HG03097 (cell line): ENCODE measurements at regions not wholly inside any gene's neighbourhood (a gene's known extent, or its start where the extent isn't known, plus 50 kb on each side); places are given as distances from the start of the nearest gene placed in this dataset.
"Not testable (repeated sequence)": the region's sequence is repeated elsewhere in the genome, so short reads cannot be mapped to it uniquely, and the experiment has no call there.

ENCODE experiments used
- ATAC-seq: cut with Tn5 transposase; IDR thresholded peaks from one replicate; pipeline ENCODE4 v1.9.1; 2021; ENCODE audit not compliant: unreplicated experiment, low FRiP score

DNA sequence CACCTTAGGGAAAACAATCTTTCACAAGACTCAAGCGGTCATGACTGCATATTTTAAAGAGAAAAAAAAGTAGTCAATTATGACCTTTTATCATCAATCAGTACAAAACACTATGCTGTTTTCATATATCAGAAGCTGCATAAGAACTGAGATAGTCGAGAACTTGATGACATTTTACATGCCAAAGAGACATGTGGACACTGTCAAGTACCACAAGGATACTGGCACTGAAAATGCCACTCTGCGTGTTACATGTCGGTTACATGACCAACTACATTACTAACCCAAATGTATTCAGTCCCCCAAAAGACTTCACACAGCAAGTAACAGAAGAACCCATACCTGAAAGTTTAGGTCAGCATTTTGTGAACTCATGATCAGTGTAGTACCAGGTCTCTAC, 975.0 kb upstream of the ADGRL4 start:
- ATAC-seq = no peak

DNA sequence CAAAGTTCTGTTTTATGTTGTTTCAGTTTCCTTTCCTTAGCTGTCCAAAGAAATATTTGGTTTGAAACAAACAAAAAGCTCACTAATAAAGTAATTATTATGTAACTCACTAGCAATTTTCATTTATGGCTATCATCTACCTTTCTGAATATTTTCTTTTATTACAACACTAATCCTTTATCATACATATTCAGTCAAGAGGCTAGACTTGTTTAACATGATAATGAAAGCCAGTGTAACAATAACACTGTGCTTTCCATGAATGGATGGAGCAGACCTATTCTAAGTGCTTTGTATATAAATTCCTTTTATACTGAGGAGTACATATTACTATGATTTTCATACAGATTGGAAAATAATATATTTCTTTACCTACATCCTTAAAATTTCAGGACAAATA, 972.8 kb upstream of the ADGRL4 start:
- ATAC-seq = no peak

DNA sequence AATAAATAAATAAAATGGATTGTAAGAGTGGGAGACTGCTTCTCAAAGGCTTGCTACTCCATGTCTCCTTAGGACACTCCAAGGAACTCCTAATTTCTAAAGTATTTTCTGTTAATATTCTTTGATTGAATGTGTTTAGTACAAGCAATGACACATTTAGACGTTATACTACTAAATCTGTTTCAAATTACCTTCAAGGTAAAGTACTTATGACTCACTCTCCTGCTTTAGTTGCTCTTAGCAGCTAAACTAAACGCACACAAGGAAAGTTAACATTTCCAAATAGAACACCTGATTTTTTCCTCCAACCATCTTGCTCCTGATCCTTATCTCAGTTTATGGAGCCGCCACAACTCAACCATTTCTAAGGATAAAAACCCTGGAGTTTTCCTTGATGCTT, 969.8 kb upstream of the ADGRL4 start:
- no peak for ATAC-seq

DNA sequence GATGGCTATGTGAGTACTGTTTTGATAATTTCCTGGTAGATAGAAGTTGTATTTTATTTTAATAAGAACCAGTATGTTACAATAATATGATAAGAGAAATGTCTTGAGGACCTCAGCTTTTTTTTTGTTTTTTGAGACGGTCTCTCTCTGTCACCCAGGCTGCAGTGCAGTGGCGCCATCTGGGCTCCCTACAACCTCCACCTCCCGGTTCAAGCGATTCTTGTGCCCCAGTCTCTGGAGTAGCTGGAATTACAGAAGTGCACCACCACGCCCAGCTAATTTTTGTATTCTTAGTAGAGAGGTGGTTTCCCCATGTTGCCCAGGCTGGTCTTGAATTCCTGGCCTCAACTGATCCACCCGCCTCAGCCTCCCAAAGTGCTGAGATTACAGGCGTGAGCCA, 968.1 kb upstream of the ADGRL4 start:
- ATAC-seq = no peak

DNA sequence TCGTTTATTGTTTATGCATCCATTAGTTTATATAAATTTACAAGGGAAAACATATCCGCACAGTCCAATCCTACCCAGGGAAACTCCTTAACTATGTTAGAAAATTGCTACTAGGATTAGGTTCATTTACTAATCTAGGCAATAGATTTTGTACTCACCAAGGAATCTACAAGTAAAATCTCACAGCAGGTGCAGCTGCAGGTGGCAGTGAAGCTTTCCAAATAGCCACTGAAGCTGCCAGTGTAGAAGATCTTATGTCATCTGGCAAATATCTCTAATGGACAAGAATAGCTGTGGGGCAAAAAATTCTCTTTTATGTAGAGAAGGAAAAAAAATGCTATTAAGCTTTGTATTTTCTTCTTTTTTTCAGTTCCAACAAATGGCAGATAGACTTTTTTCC, 963.4 kb upstream of the ADGRL4 start:
- no peak for ATAC-seq

DNA sequence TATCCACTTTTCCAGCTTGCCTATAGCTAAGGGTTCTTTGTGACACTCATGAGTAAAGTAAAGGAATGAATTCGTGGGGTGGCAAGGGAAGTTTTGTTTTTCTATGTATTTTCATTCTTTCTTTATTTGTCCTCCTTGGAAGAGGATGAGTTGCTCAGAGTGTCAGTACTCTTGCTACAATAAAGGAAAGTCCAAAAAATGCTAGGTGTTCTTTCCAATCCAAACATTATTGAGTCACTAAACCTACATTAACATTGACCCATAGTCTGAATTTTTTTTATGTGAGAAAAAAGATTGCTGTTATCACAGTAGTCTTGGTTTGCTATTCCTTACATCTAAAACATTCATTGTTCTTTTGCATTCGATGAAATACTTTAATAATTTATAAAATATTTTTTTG, 959.9 kb upstream of the ADGRL4 start:
- no peak for ATAC-seq

DNA sequence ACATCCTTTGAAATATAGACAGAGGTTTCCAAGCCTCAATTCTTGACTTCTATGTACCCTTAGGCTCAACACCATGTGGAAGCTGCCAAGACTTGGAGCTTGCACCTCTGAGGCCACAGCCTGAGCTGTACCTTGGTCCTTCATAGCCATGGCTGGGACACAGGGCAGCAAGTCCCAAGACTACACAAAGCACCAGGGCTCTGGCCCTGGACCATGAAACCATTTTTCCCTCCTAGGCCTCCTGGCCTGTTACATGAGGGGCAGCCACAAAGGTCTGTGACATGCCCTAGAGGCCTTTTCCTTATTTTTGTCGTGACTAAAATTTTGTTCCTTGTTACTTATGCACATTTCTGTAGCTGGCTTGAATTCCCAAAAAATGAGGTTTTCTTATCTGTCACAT, 953.1 kb upstream of the ADGRL4 start:
- ATAC-seq = no peak

DNA sequence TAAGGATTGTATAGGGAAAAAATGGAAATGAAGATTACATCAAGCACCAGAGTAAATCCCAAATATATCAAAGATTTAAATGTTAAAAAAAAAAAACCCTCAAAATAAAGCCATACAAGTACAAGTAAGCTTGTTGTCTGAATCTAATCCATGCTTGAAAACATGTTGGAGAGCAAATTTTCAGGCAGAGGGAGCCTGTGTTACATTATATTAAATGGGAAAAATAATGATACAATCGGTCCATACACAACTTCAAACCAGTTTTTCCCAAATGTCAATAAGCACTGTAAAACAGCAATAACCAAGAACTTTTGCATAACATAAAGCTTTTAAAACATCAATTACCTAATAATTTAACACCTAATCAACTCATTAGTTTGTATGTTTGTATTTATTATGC, 949.4 kb upstream of the ADGRL4 start:
- ATAC-seq = no peak

DNA sequence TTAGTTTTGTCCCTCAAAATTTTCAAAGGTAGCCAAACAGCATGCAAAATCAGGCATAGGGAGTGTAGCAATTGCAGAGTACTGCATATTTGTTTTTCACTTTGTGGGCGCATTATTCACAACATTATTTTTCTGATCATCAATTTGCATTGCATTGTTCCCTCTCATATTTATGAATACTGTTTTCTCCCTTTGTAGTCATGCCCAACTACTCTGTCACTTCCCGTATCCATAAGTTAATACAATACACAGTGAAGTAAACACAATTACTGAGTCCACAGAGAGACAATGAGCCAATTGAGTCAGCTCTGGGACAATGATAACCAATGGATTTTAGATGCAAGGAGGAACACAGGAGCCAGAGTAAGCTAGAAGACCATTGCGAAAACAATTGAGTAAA, 944.0 kb upstream of the ADGRL4 start:
- no peak for ATAC-seq

DNA sequence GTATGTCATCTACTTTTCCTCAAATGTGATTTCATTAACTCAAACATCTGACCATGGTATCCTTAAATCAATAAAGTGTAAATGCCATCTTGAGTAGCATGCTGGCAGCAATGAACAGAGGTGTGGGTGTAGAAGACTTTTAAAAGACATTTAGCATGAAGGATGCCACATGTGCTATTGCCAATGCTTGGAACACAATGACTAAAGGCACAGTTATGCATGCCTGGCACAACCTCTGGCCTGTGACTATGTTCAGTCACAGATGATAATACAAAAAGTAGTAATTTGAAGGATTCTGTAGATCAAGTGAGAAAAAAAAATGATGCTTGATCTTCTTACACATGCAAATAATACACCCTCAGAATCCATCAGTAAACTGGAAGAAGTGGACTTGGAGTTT, 938.9 kb upstream of the ADGRL4 start:
- no peak for ATAC-seq

DNA sequence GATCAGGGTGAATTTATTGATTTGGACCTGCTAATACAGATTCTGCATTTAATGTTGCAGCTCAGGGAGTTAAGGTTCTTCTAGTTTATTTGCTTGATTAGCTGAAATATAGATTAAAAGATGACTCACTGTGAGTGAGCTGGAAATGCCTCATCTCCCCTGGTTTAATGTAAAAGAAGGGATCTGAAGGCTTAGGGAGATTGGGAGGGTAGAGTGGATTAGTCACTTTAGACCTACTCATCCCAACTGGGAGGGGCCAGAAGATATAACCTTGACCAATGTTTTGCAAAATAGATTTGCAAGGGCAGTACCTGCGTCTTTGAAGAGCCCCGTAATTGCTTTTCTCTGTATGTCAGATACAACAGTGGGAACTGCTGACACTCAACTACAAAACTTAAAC, 922.8 kb upstream of the ADGRL4 start:
- no peak for ATAC-seq

DNA sequence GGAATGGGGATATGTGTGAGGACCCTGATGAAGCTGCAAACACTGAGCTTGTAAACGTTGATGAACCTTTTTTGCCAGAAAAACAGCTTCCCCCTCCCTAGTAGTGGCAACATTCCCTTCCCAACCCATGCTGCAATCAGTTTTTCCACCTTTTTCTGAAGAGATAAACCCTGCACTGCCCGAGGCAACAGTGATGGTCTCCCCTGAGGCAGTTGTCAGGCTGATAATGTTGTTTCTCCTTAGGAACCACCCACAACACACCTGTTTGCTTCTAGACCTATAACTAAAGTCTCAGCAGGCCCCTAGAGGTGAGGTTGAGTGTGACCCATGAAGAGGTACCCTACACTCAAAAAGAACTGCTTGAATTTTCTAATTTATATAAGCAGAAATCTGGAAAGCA, 922.4 kb upstream of the ADGRL4 start:
- no peak for ATAC-seq

DNA sequence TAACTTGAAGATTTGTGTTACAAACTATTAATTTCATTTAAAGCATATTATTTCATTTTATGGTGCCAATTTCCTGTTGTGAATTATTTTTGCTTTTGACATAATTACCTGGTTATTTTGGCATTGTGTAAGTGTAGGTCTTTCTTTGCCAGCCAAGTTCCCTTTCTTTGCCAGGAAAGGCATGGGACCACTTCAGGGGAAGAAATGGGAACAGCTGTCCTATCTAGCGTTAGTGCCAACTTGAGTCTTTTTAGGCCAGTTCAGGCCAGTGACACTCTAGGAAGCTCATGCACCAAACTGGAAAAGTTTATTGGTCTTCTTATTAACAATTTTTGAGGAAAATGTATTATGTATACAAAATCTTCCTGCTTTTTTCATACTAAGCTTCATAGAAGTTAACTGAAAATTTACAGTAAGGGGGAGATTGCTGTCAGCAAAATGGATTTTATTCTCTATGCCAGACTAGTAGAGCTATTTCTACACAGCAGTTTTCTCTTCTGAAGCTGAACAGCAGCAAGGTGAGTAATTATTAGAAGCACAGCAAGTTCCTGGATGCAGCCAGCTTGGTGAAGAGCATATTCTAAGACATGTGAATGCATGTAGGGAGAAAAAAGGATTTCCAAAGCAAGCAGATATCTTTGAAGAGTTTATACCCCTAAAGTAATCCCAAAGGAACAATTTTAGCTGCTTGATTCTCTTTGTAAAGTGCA, 914.6 kb upstream of the ADGRL4 start:
- ATAC-seq = no peak

DNA sequence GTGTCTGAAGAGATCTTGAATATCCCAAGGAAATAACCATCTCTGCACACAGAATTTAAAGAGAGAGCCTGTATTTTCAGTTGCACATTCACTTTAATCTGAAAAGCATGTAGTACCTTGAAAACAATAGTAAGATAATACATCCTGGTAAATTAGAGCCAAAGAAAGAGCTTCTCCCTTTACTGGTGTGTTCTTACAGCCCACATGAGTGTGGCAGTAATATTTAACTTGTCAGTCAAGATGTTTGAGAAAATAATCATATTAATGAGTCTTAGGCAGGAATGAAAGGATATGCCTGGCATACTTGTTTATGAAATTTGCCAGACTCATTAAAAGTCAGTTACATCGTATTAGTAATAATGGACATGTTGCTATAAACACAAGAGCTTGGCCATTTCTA, 908.4 kb upstream of the ADGRL4 start:
- no peak for ATAC-seq

DNA sequence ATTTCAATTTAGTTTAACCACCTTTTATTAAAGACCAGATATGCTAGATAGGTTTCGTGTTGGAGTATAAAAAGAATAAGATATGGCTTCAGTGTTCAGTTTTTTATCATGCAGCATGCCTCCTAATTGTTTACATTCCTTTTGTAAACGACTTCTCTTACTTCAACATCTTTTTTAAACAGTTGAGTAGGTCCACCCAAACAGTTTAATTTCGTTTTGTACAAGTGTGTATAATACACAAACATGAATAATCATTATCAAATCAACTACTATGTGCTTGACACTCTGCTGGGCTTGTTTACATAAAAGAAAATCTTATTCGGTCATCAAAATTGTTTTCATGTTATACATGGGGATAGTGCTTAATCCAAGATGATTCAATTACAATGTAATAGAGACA, 906.3 kb upstream of the ADGRL4 start:
- no peak for ATAC-seq

DNA sequence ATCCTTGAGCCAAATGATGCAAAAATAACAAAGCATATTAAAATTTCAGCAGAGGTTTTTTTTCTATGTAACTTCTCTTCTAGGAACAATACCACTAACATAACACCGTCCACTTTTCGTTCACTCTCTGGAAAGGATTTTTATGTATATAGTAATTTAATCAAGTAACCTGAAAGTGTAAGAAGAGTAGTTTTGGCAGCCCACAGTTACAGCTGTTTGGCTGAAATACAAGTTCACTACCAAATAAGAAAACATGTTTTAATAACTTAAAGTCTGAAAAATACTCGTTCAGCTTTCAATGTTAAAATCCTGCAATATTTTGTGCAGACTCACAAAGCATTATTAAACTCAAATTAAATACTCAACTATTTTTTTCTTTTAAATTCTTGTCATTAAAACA, 896.8 kb upstream of the ADGRL4 start:
- no peak for ATAC-seq

DNA sequence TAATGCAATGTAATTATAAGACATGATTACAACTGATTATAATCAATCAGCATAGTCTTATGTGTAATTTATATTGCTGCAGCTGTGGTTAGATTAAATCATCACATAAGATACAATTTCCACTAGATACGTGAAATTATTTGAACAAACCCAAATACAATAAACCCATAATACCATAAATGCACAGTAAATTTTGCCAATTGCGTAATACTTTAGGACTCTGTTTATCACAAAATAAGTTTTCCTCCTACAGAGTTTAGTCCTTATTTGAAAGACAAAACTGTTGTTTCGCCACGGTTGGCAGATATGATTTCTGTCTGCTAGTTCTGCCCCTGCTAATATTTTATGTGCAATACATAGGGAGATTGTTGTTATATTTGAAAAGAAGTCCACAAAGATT, 895.9 kb upstream of the ADGRL4 start:
- no peak for ATAC-seq

DNA sequence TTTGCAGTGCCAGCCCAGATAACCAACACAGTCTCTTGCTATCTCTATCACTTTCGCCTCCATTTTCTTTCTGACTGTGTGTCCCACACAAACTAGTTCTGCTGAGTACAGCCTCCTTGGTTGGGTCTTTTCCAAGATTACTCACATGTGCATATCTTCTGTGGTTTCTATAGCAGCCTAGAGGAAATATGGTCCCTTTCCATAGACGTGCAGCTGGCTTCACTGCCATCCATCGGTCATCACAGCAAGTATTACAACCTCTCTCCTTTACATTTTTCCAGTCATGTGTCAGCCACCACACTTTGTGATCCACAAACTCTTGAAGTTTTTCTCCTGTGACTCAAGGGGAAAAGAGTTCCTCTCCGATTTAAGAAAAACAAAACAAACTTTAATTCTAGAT, 893.4 kb upstream of the ADGRL4 start:
- no peak for ATAC-seq

DNA sequence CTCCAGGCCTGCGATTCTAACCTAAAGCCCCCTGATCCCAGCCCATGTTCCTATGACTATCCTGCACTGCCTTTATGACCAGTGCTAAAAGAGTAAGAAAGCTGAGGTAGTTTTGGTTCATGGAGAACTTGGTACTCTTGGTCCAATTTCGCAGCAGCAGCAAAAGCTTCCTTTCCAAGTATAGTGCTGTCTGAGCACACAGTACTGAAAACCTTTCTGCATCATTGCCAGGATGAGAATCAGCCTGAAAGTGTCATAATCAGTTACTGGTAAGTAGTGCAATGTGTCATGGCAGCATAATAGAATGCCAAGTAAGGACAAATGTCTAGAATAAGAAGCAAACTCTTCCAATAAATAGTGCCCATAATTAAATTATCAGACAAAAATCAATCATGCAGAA, 889.6 kb upstream of the ADGRL4 start:
- no peak for ATAC-seq

DNA sequence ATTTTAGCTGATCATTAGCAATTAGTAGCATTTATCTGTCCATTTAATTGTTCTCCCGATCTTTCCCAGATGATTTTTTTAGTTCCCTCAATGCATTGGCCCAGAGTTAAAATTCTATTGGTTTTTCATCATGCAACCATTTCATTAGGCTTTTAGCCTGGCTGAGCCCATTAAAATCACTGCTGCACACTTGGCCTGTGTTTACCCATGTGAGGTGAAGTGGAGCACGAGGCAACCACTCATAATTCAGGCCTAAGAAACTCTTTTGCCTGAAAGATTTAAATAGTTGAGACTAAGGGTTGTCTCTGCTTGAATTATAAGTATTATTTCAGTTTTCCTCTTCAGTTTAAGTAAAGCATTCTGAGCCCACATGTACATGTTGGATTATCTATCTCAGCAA, 889.0 kb upstream of the ADGRL4 start:
- ATAC-seq = no peak

DNA sequence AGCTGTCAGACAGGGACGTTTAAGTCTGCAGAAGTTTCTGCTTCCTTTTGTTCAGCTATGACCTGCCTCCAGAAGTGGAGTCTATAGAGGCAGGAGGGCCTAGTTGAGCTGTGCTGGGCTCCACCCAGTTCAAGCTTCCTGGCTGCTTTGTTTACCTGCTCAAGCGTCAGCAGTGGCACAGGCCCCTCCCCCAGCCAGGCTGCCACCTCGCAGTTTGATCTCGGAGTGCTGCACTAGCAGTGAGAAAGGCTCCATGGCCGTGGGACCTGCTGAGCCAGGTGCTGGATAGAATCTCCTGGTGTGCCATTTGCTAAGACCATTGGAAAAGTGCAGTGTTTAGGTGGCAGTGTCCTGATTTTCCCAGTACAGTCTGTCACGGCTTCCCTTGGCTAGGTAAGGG, 887.6 kb upstream of the ADGRL4 start:
- ATAC-seq = not testable (repeated sequence)

DNA sequence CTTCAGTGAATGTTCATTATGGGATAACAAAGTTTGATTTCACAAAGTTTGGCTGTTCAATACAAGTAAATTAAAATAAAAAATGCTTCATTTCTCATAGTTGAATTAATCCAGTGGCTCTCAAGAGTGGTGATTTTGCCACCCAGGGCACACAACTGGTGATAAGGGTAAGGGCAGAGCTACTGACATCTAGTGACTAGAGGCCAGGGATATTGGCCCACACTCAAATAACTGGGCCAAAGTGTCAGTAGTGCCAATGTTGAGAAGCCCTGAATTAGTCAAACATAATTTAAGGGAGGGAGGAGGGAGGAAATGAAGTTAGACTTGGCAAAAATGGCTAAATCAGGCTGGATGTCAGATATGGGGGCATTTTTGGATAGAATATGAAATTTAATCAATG, 880.5 kb upstream of the ADGRL4 start:
- no peak for ATAC-seq

DNA sequence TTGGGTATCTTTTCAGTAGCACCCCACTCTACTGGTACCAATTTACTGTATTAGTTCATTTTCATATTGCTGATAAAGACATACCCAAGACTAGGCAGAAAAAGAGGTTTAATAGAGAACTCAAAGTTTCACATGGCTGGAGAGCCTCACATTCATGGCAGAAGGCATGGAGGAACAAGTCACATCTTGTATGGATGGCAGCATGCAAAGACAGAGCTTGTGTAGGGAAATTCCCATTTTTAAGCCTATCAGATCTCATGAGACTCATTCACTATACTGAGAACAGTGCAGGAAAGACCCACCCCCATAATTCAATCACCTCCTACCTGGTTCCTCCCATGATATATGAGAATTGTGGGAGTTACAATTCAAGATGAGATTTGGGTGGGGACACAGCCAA, 878.6 kb upstream of the ADGRL4 start:
- no peak for ATAC-seq
